IPS DF 6.9 (cell line): ENCODE measurements at regions not wholly inside any gene's neighbourhood (a gene's known extent, or its start where the extent isn't known, plus 50 kb on each side); places are given as distances from the start of the nearest gene placed in this dataset.

Experiments
- DNase-seq: peaks from one replicate; pipeline ENCODE4 v3.0.0-alpha.2; 2013; ENCODE audit warnings: low read depth, low spot score
- H3K27ac ChIP-seq: one replicate; pipeline ENCODE4 v1.5.1; 2013; ENCODE audit warnings: low read length, control low read depth
- H3K27me3 ChIP-seq: 2 replicates; pipeline ENCODE4 v1.6.1; 2013; ENCODE audit warnings: mild to moderate bottlenecking, low read length; ENCODE audit not compliant: control insufficient read depth, insufficient read depth
- H3K36me3 ChIP-seq: 2 replicates; pipeline ENCODE4 v1.6.1; 2013; ENCODE audit warnings: low read length; ENCODE audit not compliant: control insufficient read depth, insufficient read depth
- H3K4me1 ChIP-seq: 2 replicates; pipeline ENCODE4 v1.6.1; 2013; ENCODE audit warnings: low read length; ENCODE audit not compliant: control insufficient read depth, insufficient read depth
- H3K4me3 ChIP-seq: 2 replicates; pipeline ENCODE4 v1.5.1; 2013; ENCODE audit warnings: mild to moderate bottlenecking, low read length
- H3K9me3 ChIP-seq: 2 replicates; pipeline ENCODE4 v1.6.1; 2013; ENCODE audit warnings: low read length, inconsistent platforms; ENCODE audit not compliant: control insufficient read depth, insufficient read depth
- WGBS: extraction: QIAGEN DNeasy Blood & Tissue Kit; methylation state at CpG from one replicate; pipeline ENCODE4 v1.1.7; 2013; ENCODE audit warnings: mixed read lengths, missing lambda C conversion rate; ENCODE audit not compliant: insufficient read length, insufficient coverage; 5-methylcytosine and 5-hydroxymethylcytosine counted together

DNA sequence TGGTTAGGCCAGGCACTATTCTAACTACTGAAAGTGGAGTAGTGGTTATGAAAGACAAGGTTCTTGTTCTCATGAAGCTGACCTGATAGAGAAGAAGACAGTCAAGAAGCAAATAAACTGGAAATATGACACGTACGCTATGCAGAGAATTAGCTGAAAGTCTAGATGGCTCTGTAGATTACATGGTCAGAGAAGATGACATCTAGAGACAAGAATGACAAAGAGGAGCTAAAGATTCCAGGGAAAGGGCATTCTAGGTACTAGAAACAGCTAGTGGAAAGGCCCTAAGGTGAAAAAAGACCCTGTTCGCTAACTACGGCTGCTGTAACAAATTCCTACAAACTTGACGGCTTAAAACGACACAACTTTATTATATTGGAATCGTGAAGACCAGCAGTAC lies 68.0 kb upstream of the NRIP1 start:
- Histone ChIP-seq H3K4me3 (no peak overlapping the region), H3K9me3 (no peaks in the 10 kb centered on the region), H3K27ac (no peak overlapping the region), H3K27me3 (no peaks in the 10 kb centered on the region), H3K36me3 (no peaks in the 10 kb centered on the region), H3K4me1 (no peaks in the 10 kb centered on the region)
- DNase-seq: no peak
- WGBS: no CpG with 5 or more reads among the region's 7 CpGs

DNA sequence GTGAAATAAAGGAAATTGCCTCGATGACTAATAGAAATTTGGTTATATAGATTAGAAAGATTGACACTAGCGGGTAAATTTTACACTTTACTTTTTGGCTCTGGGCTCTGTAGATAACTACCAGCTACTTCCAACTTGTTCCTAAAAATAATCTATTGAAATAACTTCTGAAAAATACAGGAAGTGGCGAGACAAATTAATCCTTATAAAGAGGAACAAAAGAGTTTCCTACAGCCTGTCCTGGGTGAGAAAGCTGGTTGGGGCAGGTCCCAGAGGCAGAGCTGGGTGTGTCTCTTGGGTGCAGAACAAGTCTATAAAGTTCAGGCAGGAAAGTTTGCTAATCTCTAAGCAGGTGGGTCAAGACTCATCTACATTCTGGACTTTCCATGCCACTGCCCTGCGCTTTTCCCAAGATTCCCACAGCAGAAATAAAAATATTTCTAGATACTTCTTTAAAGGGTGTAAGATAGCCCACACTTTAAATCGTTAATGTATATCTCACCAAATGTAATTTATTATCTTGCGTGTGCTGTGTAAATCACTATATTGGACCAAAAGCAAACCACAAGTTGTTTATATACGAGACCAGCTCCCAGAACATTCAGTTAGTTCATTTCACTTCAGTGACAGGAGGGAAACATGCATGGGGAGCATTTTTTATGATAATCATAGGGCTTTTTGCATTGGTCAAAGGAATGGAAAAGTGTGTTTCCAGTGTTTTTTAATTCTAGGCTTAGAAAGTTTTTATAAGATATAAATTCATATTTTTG lies 70.1 kb upstream of the NRIP1 start:
- Histone ChIP-seq H3K4me3 (no peak overlapping the region), H3K9me3 (no peaks in the 10 kb centered on the region), H3K27me3 (no peaks in the 10 kb centered on the region), H3K36me3 (no peaks in the 10 kb centered on the region), H3K27ac (no peak overlapping the region), H3K4me1 (no peaks in the 10 kb centered on the region)
- no peak for DNase-seq
- WGBS: no CpG with 5 or more reads among the region's 7 CpGs

DNA sequence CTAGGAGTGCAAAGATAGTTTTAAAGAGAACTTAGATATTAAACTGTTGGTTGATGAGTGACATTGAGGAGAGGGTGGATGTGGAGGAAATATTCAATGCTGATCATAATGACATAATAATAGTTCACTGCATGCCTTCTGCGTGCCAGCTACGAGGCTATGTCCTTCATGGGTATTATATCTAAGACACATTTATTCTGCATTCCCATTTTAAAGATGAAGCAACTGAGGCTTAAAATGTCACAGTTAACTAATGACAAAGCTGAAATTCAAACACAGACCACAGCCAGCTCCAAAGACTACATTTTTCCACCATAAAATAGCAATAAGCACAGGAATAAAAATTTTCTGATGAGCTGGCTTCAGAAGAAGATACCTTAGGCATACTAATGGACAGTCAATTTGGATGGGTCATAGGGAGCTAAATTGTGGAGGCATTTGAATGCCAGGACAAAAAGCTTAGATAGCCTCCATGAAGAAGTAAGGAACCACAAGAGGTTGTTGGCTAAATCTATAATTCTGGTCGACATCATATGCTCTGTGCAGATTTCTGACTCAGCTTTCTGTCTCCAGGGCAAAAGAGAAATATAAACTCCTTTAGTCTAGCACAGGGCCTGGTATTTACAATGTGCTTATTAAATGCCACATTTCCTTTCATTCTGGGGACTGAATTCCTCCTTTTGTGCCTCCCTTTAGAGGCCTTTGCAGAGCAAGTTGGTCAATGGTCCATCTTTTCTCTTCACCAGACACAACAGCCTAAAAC lies 71.2 kb upstream of the NRIP1 start:
- no CpG with 5 or more reads among the region's 3 CpGs for WGBS
- DNase-seq: no peak
- H3K4me3 ChIP-seq: no peak overlapping the region
- H3K9me3 ChIP-seq: no peaks in the 10 kb centered on the region
- H3K4me1 ChIP-seq: no peaks in the 10 kb centered on the region
- no peaks in the 10 kb centered on the region for H3K36me3 ChIP-seq
- H3K27me3 ChIP-seq: no peaks in the 10 kb centered on the region
- H3K27ac ChIP-seq: no peak overlapping the region

DNA sequence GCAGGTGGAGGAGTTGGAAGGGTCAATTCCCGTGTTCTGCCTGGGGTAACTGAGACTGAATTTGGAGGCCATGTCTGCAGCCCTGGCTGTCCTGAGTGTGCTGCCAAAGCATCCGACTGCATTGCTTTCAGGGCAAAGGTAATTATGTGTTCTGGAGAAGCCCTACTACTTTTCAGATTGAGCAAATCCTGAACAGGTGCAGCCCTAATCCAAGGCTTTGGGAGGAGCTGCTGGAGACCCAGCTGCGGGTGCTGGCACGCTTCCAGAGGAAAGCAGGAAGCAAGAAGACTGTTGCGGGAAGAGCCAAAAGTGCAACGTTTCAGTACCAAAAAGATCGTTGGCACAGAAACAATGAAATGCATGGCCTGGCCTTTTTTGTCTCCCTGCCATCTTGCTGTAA lies 73.7 kb upstream of the NRIP1 start:
- no CpG with 5 or more reads among the region's 7 CpGs for WGBS
- H3K27ac ChIP-seq: no peak overlapping the region
- no peaks in the 10 kb centered on the region for H3K4me1 ChIP-seq
- no peaks in the 10 kb centered on the region for H3K36me3 ChIP-seq
- no peak overlapping the region for H3K4me3 ChIP-seq
- DNase-seq: no peak
- H3K27me3 ChIP-seq: no peaks in the 10 kb centered on the region
- no peaks in the 10 kb centered on the region for H3K9me3 ChIP-seq

DNA sequence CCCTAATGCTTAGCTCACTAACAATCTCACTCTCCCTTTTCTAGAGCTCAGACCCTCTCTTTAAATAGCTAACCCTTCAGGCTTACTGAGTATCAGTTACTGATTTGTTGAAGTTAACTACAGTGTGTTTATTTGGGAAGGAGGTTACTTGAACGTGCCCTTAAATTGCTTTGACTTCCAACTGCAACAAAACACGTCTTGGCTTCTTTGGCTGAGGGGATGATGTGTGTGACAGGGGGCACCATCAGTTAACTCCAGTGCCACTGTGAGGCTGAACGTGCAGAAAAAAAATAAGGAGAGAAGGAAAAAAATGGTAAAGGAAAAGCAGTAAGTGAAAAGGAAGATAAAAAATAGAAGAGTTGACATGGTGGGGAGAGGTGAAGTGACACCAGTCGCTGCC lies 75.1 kb upstream of the NRIP1 start:
- Histone ChIP-seq H3K9me3 (no peaks in the 10 kb centered on the region), H3K27me3 (no peaks in the 10 kb centered on the region), H3K4me1 (no peaks in the 10 kb centered on the region), H3K4me3 (no peak overlapping the region), H3K36me3 (no peaks in the 10 kb centered on the region), H3K27ac (no peak overlapping the region)
- WGBS: no CpG with 5 or more reads among the region's 4 CpGs
- DNase-seq: no peak

DNA sequence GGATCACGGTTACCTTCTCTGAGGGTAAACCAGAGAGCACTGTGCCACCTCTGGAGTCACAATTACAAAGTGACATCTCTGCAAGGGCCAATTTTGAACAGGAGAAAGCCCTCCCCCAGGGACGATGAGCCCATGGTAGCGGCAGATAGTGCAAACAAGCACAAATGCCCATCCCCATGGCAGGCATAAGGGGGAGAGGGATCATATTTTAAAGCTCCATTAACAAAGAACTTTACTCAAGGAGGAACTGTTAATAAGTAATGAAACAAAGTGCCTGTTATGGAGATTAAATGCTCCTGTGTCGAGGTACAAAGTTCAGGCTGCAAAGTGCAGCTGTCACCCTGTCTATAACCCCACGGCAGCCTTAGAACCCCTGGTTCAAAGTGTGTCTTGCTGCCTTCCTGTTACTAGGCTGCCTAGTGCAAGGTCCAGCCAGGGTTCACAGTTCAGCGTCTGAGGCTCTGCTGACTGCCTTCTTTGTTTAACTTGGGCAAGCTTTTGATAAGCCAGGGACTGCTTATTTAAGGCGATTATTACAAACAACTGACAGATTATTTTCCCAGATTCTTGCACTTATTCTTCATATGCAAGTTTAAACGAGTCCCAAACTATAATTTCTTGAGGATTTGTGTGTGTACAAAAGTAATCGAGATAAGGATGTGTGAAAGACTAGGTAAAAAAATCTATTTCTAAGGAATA lies 75.7 kb upstream of the NRIP1 start:
- Histone ChIP-seq H3K27ac (no peak overlapping the region), H3K4me1 (no peaks in the 10 kb centered on the region), H3K36me3 (no peaks in the 10 kb centered on the region), H3K27me3 (no peaks in the 10 kb centered on the region), H3K4me3 (no peak overlapping the region), H3K9me3 (no peaks in the 10 kb centered on the region)
- no CpG with 5 or more reads among the region's 9 CpGs for WGBS
- no peak for DNase-seq

DNA sequence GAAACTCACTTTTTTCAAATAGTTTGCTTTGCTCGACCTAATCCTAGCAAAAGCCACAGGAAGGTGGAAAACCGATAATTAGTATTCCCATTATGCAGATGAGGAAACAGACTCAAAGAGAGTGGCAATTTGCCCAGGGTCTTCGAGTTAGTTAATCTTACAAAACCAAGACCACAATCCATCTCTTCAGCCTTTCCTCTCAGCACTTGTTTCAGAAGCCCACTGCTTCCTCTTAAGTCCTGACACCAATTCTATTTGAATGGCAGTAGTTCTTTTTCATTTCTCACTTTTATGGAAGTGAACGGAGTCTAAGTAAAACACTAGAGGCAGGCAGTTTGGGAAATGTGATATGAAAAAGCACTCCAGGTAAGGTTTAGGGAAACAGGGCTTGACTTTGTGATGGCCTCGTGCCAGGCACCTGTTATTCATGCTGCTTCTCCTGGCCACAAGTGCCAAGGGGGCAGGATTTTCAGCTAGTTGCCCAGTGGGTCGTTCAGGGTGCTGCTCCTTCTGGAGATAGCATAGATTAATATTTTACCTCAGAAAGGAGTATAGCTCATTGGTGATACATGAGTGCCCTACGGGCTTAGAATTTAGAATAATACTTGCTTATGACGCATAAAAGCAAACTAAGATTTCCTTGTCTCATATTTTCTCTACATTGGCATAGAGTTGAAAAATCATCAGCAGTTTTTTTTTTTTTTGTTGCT lies 76.6 kb upstream of the NRIP1 start:
- no peak overlapping the region for H3K27ac ChIP-seq
- no peaks in the 10 kb centered on the region for H3K36me3 ChIP-seq
- no peaks in the 10 kb centered on the region for H3K9me3 ChIP-seq
- WGBS: no CpG with 5 or more reads among the region's 8 CpGs
- H3K4me3 ChIP-seq: no peak overlapping the region
- no peaks in the 10 kb centered on the region for H3K27me3 ChIP-seq
- no peaks in the 10 kb centered on the region for H3K4me1 ChIP-seq
- DNase-seq: no peak

DNA sequence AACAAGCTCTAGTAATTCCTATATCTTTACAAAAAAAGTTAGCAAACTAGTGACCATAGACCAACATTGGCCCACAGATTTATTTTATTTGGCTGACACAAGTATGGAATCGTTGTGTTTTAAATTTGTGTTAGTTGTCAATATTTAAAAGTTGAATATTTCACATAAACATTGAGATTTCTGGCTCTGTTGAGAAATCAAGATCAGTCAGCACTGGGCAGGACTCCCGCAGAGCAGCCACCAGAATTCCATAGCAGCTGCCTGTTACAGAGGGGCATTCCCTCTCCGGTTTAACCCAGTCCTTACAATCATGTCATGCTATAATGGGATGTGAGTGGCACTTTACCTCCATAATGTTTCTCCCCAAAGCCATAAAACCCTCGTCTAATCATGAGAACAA lies 79.2 kb upstream of the NRIP1 start:
- no peaks in the 10 kb centered on the region for H3K9me3 ChIP-seq
- DNase-seq: no peak
- H3K27me3 ChIP-seq: no peaks in the 10 kb centered on the region
- no peak overlapping the region for H3K4me3 ChIP-seq
- H3K36me3 ChIP-seq: no peaks in the 10 kb centered on the region
- WGBS: no CpG with 5 or more reads among the region's 4 CpGs
- no peaks in the 10 kb centered on the region for H3K4me1 ChIP-seq
- no peak overlapping the region for H3K27ac ChIP-seq

DNA sequence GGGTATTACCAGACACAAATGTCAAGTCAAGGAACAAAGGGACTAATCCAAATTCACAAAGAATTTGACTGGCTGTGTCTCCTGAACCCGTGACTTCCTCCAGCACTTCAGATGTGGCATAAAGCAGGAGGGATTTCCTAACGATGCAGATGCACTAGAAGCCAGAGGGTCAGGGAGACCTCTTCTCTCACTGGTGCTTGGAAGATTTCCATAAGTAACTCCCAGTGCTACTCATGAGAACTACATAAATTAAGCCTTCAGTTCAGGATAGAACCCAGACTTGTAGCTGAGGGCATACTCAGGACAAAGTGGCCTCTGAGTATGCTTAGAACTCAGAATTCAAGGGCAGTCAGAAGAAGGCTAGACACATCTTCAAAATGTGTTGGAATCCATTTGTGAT lies 83.6 kb upstream of the NRIP1 start:
- Histone ChIP-seq H3K9me3 (no peaks in the 10 kb centered on the region), H3K4me3 (no peak overlapping the region), H3K27me3 (no peaks in the 10 kb centered on the region), H3K4me1 (no peaks in the 10 kb centered on the region), H3K36me3 (no peaks in the 10 kb centered on the region), H3K27ac (no peak overlapping the region)
- DNase-seq: no peak
- no CpG with 5 or more reads among the region's 2 CpGs for WGBS

DNA sequence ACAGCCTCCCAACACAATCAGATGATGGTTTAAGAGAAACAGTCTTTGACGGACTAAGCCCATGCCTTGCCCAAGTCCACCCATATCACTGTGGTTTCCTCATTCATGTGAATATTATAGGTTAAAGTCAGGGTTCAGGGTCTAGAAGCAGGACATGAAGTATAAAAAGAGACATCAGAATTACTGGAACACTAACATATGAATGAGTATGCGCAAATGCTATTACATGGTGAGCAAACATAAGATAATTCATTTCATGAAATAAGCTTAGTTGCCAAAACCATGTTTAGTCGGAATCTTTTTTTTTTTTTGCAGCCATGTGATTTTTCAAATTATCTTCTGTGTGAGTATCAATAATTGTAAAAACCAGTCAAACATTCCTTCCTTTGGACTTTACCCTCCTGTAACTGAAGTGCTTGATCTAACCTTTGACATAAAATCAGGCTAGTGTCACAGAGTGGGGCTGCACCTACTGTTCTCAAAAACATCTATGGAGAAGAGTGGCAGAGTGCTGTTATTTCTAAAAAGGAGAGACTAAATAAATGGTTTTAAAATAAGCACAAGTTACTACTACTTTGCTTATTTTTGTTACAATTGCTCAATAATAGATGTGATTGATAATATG lies 84.9 kb upstream of the NRIP1 start:
- WGBS: no CpG with 5 or more reads among the region's 3 CpGs
- no peaks in the 10 kb centered on the region for H3K36me3 ChIP-seq
- no peaks in the 10 kb centered on the region for H3K9me3 ChIP-seq
- H3K4me1 ChIP-seq: no peaks in the 10 kb centered on the region
- H3K27me3 ChIP-seq: no peaks in the 10 kb centered on the region
- no peak overlapping the region for H3K27ac ChIP-seq
- no peak for DNase-seq
- no peak overlapping the region for H3K4me3 ChIP-seq
